ENCODE measurements at regions not wholly inside any gene's neighbourhood (a gene's known extent, or its start where the extent isn't known, plus 50 kb on each side); places are given as distances from the start of the nearest gene placed in this dataset.

- H3K27me3 ChIP-seq: no peaks in the 10 kb centered on the region
- H3K36me3 ChIP-seq: no peaks in the 10 kb centered on the region
- H3K4me1 ChIP-seq: peaks cover 0 to 18% (median 10%) of the 10 kb centered on the region in 12 donors
- DNase-seq (no peak), ATAC-seq (no peak)
- no peak for TF ChIP-seq POLR2A (IDR thresholded peaks at IDR 0.05)
- no peak for TF ChIP-seq CTCF (IDR thresholded peaks at IDR 0.05)
- intact Hi-C loops (cut with DNase I): loop anchor here in 1 of 10 donors (10.0 kb wide), 1 partner anchor 93 kb away; no protein-coding TSS in a partner anchor
- no peaks in the 10 kb centered on the region for H3K9me3 ChIP-seq
- 79 to 89% (median 84%) methylated on average over 13 of the region's 13 CpGs for WGBS, 4 donors
- no peak overlapping the region for H3K4me3 ChIP-seq
- H3K27ac ChIP-seq: no peak overlapping the region
These were observed 81.4 kb downstream of the KCTD15 start for GRCh38 chr19:33878030-33878544.

GRCh38 chr19:33878910-33879810 lies 82.5 kb downstream of the KCTD15 start:
- no peaks in the 10 kb centered on the region for H3K27me3 ChIP-seq
- no peak for ATAC-seq
- TF ChIP-seq POLR2A (IDR thresholded peaks at IDR 0.05) (no peak), CTCF (IDR thresholded peaks at IDR 0.05) (no peak)

GRCh38 chr19:33879818-33880575 lies 83.3 kb downstream of the KCTD15 start:
- intact Hi-C loops (cut with DNase I): loop anchor here in 3 of 10 donors (5.0 to 10.0 kb wide), 3 partner anchors 58 to 95 kb away; partner anchors contain the start of gene KCTD15 (in 1 of the 3)
- peak overlapping the region in 11 of 12 donors; percentile 38 to 79 (median 56) for H3K27ac ChIP-seq
- DNase-seq: peak in 3 of 5 donors; percentile 29 to 51 (median 44)
- 31 to 43% (median 36%) methylated on average over 15 of the region's 15 CpGs for WGBS, 4 donors
- H3K27me3 ChIP-seq: no peaks in the 10 kb centered on the region
- ATAC-seq: peak; percentile 47 to 74 (median 65)
- TF ChIP-seq POLR2A (IDR thresholded peaks at IDR 0.05) (no peak), CTCF (IDR thresholded peaks at IDR 0.05) (no peak)
- H3K4me1 ChIP-seq: peaks cover 0 to 36% (median 19%) of the 10 kb centered on the region in 12 donors
- peak overlapping the region in 1 of 12 donors; percentile 7 for H3K4me3 ChIP-seq
- no peaks in the 10 kb centered on the region for H3K36me3 ChIP-seq
- no peaks in the 10 kb centered on the region for H3K9me3 ChIP-seq

More at GRCh38 chr19:33878910-33879810, 82.5 kb downstream of the KCTD15 start:
- Histone ChIP-seq H3K27ac (peak overlapping the region in 11 of 12 donors; percentile 38 to 79 (median 56)), H3K36me3 (no peaks in the 10 kb centered on the region), H3K9me3 (no peaks in the 10 kb centered on the region), H3K4me1 (peaks cover 0 to 29% (median 17%) of the 10 kb centered on the region in 12 donors), H3K4me3 (peak overlapping the region in 1 of 12 donors; percentile 7)
- no peak for DNase-seq
- intact Hi-C loops (cut with DNase I): loop anchor here in 1 of 10 donors (10.0 kb wide), 1 partner anchor 94 kb away; no protein-coding TSS in a partner anchor
- 86 to 94% (median 88%) methylated on average over 11 of the region's 11 CpGs for WGBS, 4 donors
